GM23248 (cell line): ENCODE measurements at regions not wholly inside any gene's neighbourhood (a gene's known extent, or its start where the extent isn't known, plus 50 kb on each side); places are given as distances from the start of the nearest gene placed in this dataset.

Source experiments
- EZH2 ChIP-seq: fragments of 200-600 bp; sonication (generic); IDR thresholded peaks from 2 replicates; pipeline ENCODE4 v1.6.1; 2018; ENCODE audit warnings: antibody characterized with exemption, mild to moderate bottlenecking; ENCODE audit not compliant: insufficient read depth, poor library complexity, severe bottlenecking
- EZH2phosphoT487 ChIP-seq: fragments of 200-600 bp; sonication (generic); IDR thresholded peaks from 2 replicates; pipeline ENCODE4 v1.6.1; 2018; ENCODE audit warnings: antibody characterized with exemption, moderate library complexity, mild to moderate bottlenecking, low read depth; ENCODE audit not compliant: insufficient read depth

DNA sequence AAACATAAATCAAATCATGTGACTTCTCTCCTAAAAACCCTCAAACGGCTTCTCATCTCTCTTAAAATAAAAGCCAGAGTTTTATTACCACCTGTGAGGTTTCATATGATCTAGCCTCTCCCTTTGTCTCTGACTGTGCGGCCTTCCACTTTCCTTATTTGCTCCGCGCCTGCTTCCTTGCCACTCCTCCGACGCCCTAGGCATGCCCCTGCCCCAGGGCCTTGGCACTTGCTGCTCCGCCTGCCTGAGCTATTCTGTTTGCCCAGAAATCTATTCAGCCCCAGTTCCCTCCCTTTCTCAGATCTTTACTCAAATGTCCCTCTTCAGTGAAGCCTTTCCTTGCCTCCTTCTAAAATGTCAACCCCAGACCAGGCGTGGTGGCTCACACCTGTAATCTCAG is 57.5 kb upstream of the DISP3 start:
- no peak for TF ChIP-seq EZH2
- no peak for TF ChIP-seq EZH2phosphoT487
